ENCODE measurements at regions not wholly inside any gene's neighbourhood (a gene's known extent, or its start where the extent isn't known, plus 50 kb on each side); places are given as distances from the start of the nearest gene placed in this dataset.

GRCh38 chr5:144979516-144980264, 809.0 kb downstream of the KCTD16 start:
- H3K4me1 Mint-ChIP-seq: no peaks in the 10 kb centered on the region
- H3K9me3 Mint-ChIP-seq: peaks cover 5% of the 10 kb centered on the region
- DNase-seq (ENCODE audit: low read depth, low spot score): no peak
- no peak for TF ChIP-seq CTCF (conservative IDR thresholded peaks at IDR 0.05)
- peaks cover 3% of the 10 kb centered on the region for H3K36me3 Mint-ChIP-seq (ENCODE audit: low read depth)
- H3K27ac Mint-ChIP-seq (ENCODE audit: unreplicated experiment): no peak overlapping the region
- no peaks in the 10 kb centered on the region for H3K27me3 Mint-ChIP-seq (ENCODE audit: low read depth)
- no peak overlapping the region for H3K4me3 Mint-ChIP-seq

GRCh38 chr5:144972317-144972716, 801.6 kb downstream of the KCTD16 start:
- DNase-seq (ENCODE audit: low read depth, low spot score): no peak
- H3K36me3 Mint-ChIP-seq (ENCODE audit: low read depth): peaks cover 9% of the 10 kb centered on the region
- no peaks in the 10 kb centered on the region for H3K27me3 Mint-ChIP-seq (ENCODE audit: low read depth)
- H3K4me3 Mint-ChIP-seq: no peak overlapping the region
- H3K9me3 Mint-ChIP-seq: peaks cover 14% of the 10 kb centered on the region
- no peak for TF ChIP-seq CTCF (conservative IDR thresholded peaks at IDR 0.05)
- no peak overlapping the region for H3K27ac Mint-ChIP-seq (ENCODE audit: unreplicated experiment)
- H3K4me1 Mint-ChIP-seq: peaks cover 14% of the 10 kb centered on the region

- H3K27ac Mint-ChIP-seq (ENCODE audit: unreplicated experiment): peak overlapping the region; percentile 10
- no peak for DNase-seq (ENCODE audit: low read depth, low spot score)
These were observed 800.6 kb downstream of the KCTD16 start for GRCh38 chr5:144971108-144971850.

GRCh38 chr5:144960296-144960695, 789.6 kb downstream of the KCTD16 start:
- no peaks in the 10 kb centered on the region for H3K27me3 Mint-ChIP-seq (ENCODE audit: low read depth)
- no peak for TF ChIP-seq CTCF (conservative IDR thresholded peaks at IDR 0.05)
- DNase-seq (ENCODE audit: low read depth, low spot score): no peak
- no peaks in the 10 kb centered on the region for H3K9me3 Mint-ChIP-seq
- no peak overlapping the region for H3K27ac Mint-ChIP-seq (ENCODE audit: unreplicated experiment)
- H3K4me1 Mint-ChIP-seq: no peaks in the 10 kb centered on the region
- no peaks in the 10 kb centered on the region for H3K36me3 Mint-ChIP-seq (ENCODE audit: low read depth)
- no peak overlapping the region for H3K4me3 Mint-ChIP-seq

More at GRCh38 chr5:144971108-144971850, 800.6 kb downstream of the KCTD16 start:
- peaks cover 9% of the 10 kb centered on the region for H3K36me3 Mint-ChIP-seq (ENCODE audit: low read depth)
- no peaks in the 10 kb centered on the region for H3K27me3 Mint-ChIP-seq (ENCODE audit: low read depth)
- peaks cover 14% of the 10 kb centered on the region for H3K4me1 Mint-ChIP-seq
- no peak overlapping the region for H3K4me3 Mint-ChIP-seq
- no peak for TF ChIP-seq CTCF (conservative IDR thresholded peaks at IDR 0.05)
- H3K9me3 Mint-ChIP-seq: peaks cover 14% of the 10 kb centered on the region

GRCh38 chr5:144958002-144958401, 787.3 kb downstream of the KCTD16 start:
- H3K36me3 Mint-ChIP-seq (ENCODE audit: low read depth): no peaks in the 10 kb centered on the region
- H3K27me3 Mint-ChIP-seq (ENCODE audit: low read depth): no peaks in the 10 kb centered on the region
- no peaks in the 10 kb centered on the region for H3K4me1 Mint-ChIP-seq
- no peak overlapping the region for H3K27ac Mint-ChIP-seq (ENCODE audit: unreplicated experiment)
- no peak for DNase-seq (ENCODE audit: low read depth, low spot score)
- no peak for TF ChIP-seq CTCF (conservative IDR thresholded peaks at IDR 0.05)
- no peak overlapping the region for H3K4me3 Mint-ChIP-seq
- H3K9me3 Mint-ChIP-seq: no peaks in the 10 kb centered on the region
